Esophagus mucosa (tissue), 1 donor: ENCODE measurements at regions not wholly inside any gene's neighbourhood (a gene's known extent, or its start where the extent isn't known, plus 50 kb on each side); places are given as distances from the start of the nearest gene placed in this dataset.
A peak's percentile ranks its signal among the peaks of the same experiment; 100 is the strongest.

Experiments used
- ATAC-seq: fragments of 200-7000 bp; cut with Tn5 transposase; one replicate; pipeline ENCODE4 v1.9.1; 2020
- donor health status: DM: yes; HTN: yes; CAD: no.

GRCh38 chr15:47179988-47180387, 537.3 kb upstream of the SEMA6D start:
- ATAC-seq, result no peak

DNA sequence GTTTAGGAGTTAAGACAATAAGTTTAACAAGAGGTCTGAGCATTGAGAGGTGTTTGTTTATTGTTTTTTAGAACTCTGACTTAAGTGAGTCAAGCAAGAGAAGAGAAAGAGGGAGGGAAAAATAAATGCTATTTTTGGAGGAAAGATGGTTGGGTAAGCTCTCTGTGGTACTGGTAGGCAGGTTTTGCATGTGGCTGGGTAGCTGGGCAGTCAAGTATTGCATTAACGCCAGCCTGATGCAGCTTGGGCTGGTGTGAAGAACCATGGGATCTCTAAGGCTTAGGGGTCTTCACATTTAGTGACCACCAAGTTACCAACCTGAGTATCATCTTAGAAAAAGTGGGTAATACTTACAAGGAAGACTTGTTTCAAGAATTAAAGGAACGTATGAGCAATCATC, 534.5 kb upstream of the SEMA6D start:
- ATAC-seq, result no peak

DNA sequence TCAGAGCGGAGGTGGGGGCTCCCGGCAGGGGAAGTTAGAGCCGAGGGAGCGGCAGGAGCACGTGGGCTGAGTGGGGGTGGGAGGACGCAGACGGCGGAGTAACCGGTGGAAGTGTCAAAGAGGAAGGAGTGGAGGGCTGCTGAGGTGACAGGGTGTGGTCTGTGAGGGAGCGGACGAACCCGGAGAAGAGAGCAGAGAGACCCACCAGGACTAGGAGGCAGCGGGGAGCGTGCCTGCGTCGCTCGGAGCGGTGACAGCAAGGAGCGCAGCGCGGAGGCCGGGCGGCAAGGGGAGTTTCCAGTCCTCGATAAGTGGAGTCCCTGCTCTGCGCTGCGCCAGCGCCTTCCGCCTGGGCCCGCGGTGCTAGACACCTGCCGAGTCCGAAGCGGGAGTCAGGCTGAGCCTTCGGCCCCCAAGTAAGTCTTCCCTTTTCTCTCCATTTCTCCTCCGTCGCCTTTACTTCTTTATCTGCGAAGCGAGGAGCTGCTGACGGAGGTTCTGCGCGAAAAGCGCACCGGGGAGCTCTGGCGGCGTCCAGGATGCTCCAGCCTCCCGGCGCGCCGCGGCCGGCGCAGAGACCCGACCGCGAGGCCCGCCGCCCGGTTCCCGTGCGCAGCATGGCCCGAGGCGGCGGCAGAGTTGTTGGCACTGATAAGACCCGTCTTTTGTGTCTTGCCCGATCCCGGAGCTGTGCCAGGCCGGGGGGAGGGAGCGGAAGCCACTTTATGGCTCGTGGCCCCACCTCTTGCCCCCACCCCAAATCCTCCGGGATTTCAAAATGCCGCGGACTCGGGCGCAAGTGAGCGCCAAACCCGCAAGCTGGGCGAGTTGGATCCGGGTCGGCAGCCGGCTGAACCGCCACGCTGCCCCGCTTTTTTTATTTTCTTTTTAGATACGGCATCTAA, 533.0 kb upstream of the SEMA6D start:
- no peak for ATAC-seq

- ATAC-seq, result no peak
Observed at GRCh38 chr15:47184908-47185801, 532.1 kb upstream of the SEMA6D start.

- no peak for ATAC-seq
Observed at GRCh38 chr15:47186075-47186474, 531.2 kb upstream of the SEMA6D start.

DNA sequence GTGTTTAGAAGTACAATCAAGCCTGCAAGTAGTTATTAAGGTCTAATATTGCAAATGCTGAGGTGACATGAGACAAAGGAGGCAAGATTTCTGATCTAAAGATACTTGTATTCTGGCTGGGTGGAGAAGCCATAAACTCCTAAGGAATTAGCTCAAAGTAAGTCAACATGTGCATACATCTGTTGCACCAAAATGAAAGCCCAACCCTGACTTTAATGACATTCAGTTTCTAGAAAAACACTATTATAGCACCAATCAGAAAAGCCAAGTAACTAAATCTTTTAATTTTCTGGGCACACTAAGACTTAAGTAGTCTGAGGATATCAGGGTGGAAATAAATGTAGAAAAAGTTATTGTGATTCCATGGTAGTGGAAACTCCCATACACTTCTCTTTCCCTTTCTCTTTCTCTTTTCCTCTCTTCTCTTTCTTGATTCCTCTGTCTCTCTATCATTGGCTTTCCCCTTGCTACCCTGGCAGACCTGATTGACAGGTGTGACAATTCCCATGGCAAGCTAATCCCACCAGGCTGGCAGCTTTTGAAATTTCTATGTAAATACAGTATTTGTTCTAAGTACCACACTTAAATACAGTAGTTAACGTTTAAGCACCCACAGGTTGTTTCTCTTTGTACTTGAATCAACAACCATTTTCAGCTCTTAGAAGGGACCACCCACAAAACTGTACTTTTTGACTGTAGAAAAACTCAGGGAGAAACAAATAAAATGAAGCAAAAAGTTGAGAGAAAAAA, 528.4 kb upstream of the SEMA6D start:
- ATAC-seq, result no peak

GRCh38 chr15:47194718-47195117, 522.6 kb upstream of the SEMA6D start:
- ATAC-seq, result peak; percentile 49

DNA sequence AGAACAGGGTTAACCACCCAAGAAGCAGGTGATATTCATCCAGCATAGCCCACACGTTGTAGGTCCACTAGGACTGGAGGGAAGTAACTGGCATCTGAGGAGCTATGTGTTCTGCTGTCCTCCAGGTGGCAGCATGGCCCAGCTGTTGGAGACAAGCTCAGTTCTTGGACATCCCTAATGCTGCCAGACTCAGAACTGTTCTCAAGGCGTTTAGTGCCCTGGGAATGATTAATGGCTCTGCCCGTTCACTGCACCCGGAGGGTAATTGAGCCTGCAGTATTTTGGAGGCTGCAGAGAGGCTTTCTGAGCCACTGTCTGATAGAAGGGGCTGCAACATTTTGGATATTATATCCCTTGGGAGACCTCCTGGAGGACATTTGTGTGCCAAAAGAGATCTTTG, 521.3 kb upstream of the SEMA6D start:
- peak; percentile 96 for ATAC-seq

GRCh38 chr15:47203993-47204392, 513.3 kb upstream of the SEMA6D start:
- no peak for ATAC-seq

- no peak for ATAC-seq
Observed at GRCh38 chr15:47206358-47206978, 510.8 kb upstream of the SEMA6D start.

GRCh38 chr15:47209591-47209990, 507.7 kb upstream of the SEMA6D start:
- ATAC-seq, result no peak

DNA sequence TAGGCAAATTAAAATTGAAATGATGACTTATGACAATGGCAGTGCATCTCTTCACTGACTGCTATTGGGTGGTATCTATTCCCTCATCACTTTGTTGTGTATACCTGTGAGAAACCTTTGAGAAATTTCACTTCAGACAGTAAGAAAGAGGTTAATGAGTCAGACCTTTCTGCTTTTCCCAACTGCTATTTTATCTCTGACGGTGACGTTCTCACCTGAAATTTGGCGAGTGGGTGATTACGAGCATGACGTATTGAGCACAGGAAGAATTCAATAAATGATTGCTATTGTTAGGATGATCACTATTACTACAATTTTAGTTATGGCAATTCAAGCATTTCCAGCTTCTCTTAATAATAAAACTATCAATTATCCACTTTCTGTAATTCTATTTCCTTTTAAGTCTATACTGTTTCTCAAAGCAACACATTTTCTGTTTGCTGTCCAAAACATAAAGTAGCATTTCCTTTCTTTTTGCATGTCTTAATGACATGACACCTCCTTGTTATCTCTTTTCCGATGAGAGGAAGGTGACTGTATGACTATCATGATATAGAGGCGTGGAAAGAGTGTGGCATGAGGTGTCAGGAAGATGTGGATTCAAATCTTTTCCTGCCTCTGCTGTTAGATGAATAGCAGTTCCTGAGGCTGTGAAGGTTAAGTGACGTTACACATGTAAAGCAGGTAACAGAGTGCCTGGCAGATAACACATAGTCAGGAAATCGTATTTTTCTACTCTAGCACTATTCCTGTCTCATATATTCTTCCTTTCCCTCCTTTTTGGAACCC, 504.9 kb upstream of the SEMA6D start:
- ATAC-seq, result no peak

DNA sequence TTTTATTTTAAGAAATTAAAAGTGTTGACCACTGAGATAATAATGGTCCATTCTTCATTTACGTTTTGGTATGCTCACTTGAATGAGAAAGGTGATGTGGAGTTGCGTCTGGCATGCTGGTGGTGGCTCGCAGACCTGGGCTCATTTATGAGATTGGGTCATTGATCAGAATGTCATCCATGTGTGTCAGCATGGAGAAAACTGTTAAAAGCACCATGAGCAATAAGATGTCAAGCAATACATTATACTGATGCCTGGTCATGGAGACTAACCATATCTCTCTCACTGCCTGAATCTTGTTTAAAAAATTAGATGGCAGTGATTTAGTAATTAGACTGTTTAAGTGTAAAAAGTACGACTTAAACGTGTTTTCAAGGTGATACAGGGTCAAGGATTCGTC, 503.4 kb upstream of the SEMA6D start:
- ATAC-seq, result no peak

DNA sequence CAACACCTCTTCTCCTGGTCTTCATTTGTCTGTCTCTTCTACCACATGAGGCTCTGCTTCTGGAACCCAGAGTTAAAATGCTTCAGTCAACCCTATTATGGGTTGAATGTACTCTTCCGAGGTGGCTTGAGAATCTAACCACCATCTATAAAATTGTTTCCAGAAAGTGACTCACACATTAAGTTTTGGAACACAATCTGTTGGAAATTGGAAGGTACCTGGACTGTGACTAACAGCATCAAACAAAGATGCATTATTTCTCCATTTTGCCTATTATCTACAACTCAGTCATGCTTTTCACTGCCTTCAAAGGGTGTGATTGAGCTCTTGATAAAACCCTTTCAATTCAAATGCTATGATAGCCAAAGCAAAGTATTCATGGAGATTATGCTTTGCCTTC, 499.0 kb upstream of the SEMA6D start:
- no peak for ATAC-seq

DNA sequence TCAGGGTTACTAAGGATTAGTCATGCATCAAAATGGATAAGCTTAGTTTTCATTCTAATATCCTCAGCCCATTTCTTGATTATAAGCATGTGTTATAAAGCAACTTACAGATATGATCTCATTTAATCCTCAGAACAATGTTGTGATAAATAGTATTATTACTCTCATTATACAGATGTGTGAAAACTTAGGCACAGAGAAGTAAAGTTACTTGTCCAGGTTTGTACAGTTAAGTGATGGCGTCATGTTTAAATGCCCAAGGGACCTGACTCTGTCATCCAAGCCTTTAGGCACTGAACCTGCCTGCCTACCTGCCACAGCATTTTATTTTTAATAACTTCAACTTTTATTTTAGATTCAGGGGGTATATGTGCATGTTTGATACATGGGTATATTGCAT, 472.9 kb upstream of the SEMA6D start:
- ATAC-seq, result peak; percentile 59

DNA sequence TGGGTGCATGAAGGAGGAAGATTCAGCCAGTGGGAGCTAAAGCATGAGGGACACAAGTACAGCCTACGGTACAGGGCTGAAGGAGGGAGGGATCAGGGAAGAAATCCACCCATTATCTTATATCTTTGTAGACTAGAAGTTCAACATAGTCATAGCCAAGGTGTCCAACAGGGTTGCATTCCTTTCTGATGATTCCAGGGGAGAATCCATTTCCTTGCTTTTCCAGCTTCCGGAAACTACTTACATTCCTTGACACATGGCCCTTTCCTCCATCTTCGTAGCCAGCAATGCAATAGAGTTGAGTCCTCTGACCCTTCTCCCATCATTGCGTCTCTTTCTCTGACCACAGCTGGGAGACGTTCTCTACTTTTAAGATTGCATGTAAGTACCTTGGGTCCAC, 471.0 kb upstream of the SEMA6D start:
- no peak for ATAC-seq

DNA sequence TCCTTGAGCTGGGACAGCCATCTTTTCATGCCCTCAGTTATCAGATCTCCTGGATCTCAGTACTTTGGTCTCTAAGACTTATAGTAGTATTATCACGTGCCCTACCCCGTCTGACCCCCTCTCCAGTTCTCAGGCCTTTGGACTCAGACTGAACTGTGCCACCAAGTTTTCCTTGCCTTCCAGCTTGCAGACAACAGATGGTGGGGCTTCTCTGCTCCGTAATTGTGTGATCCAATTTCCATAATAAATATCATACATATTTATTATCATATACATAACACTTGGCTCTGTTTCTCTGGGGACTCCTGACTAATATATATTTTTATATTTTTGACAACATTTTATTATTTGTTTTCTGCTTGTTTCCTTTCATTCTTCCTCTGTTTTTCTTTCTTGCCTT, 458.8 kb upstream of the SEMA6D start:
- ATAC-seq, result no peak

- ATAC-seq, result no peak
Observed at GRCh38 chr15:47265686-47266085, 451.6 kb upstream of the SEMA6D start.

- no peak for ATAC-seq
Observed at GRCh38 chr15:47266566-47266965, 450.7 kb upstream of the SEMA6D start.

GRCh38 chr15:47273864-47274263, 443.4 kb upstream of the SEMA6D start:
- no peak for ATAC-seq

GRCh38 chr15:47283246-47283645, 434.1 kb upstream of the SEMA6D start:
- no peak for ATAC-seq

DNA sequence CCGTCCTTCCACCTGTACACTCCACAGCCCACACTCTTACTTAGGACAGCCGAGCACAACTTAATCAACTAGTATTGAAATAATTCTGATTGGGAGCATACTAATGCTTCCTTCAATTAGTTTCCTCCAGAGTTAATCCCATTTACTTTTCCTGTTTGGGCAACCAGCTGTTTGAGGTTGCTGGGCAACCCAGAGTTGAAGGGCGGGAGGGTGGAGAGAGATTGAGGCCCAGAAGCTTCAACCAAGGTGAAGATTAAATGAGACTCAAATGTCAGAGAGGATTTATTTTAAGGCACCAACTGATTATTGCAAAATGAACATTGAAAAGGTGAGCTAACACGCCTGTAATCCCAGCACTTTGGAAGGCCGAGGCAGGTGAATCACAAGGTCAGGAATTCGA, 428.5 kb upstream of the SEMA6D start:
- ATAC-seq, result peak; percentile 56
